ENCODE measurements at regions not wholly inside any gene's neighbourhood (a gene's known extent, or its start where the extent isn't known, plus 50 kb on each side); places are given as distances from the start of the nearest gene placed in this dataset.

DNA sequence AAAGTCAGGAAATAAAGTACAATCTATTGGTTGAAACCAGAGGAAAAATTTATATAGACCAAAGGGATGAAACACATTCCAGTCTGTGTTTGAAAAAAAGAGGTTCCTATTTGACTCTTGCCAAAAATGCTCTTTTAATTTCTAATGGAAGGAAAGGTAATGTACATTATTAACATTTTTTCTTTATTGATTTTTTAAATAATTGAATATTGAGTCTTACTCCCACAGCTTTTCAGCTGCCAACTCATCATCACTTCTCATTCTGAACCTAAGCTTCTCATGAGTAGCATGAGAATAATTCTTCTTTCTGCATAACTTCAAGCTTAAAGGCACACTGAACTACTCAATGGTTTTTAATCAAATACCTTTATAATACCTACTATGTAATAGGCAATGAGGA is 49.8 kb upstream of the FHIP2A start:
- no peak overlapping the region for H3K4me3 ChIP-seq (ENCODE audit: low read length)
- H3K9ac ChIP-seq (ENCODE audit: low read length) = no peak overlapping the region
- no peaks in the 10 kb centered on the region for H3K9me3 ChIP-seq (ENCODE audit: control insufficient read depth, low read length)
- H3K27me3 ChIP-seq (replicated peaks; ENCODE audit: control insufficient read depth, insufficient read depth, low read length) = no peaks in the 10 kb centered on the region
- no peaks in the 10 kb centered on the region for H3K36me3 ChIP-seq (ENCODE audit: control insufficient read depth, insufficient read depth, low read length, severe bottlenecking)
- DNase-seq (ENCODE audit: low read depth) = no peak
- H3K4me1 ChIP-seq (ENCODE audit: control insufficient read depth, insufficient read depth, low read length) = peaks cover 9% of the 10 kb centered on the region

Measured in adipocyte (in vitro differentiated cells).